HUES6 (cell line): ENCODE measurements at regions not wholly inside any gene's neighbourhood (a gene's known extent, or its start where the extent isn't known, plus 50 kb on each side); places are given as distances from the start of the nearest gene placed in this dataset.

Source experiments
- H3K27ac ChIP-seq: 2 replicates; pipeline ENCODE4 v1.7.0; 2013; ENCODE audit warnings: low read depth, mild to moderate bottlenecking, low read length, inconsistent platforms
- H3K27me3 ChIP-seq: 2 replicates; pipeline ENCODE4 v1.6.1; 2013; ENCODE audit warnings: low read length; ENCODE audit not compliant: control insufficient read depth, insufficient read depth
- H3K36me3 ChIP-seq: 2 replicates; pipeline ENCODE4 v1.6.1; 2013; ENCODE audit warnings: low read length; ENCODE audit not compliant: control insufficient read depth, insufficient read depth
- H3K4me1 ChIP-seq: 2 replicates; pipeline ENCODE4 v1.6.1; 2013; ENCODE audit warnings: low read length; ENCODE audit not compliant: control insufficient read depth, insufficient read depth
- H3K4me3 ChIP-seq: 2 replicates; pipeline ENCODE4 v1.5.1; 2013; ENCODE audit warnings: low read depth, low read length
- H3K9ac ChIP-seq: one replicate; pipeline ENCODE4 v1.6.1; 2013; ENCODE audit warnings: mild to moderate bottlenecking, low read length
- H3K9me3 ChIP-seq: 2 replicates; pipeline ENCODE4 v1.6.1; 2013; ENCODE audit warnings: low read depth, low read length; ENCODE audit not compliant: control insufficient read depth, insufficient read depth

DNA sequence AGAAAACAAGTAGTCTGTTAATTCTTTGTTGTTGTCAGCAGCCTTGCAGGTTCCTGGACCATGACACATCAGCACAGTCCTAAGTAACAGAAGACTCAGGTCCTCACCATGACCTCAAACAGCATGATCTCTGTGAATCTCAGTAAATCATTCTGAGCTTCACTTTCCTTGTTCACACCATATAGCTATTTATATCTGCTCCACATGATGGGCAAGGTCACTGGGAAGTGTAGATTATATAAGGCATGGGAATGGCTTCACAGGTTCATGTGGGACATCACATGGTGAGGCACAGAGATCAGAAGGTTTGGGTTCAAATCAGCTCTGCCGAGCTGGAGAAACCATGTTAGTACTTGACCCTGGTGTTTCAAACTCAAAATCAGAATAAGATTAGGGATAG lies 245.4 kb upstream of the SPTLC3 start:
- Histone ChIP-seq H3K27ac (no peak overlapping the region), H3K27me3 (no peaks in the 10 kb centered on the region), H3K4me1 (peaks cover 34% of the 10 kb centered on the region), H3K4me3 (no peak overlapping the region), H3K9ac (no peak overlapping the region), H3K36me3 (peaks cover 42% of the 10 kb centered on the region), H3K9me3 (no peaks in the 10 kb centered on the region)

- Histone ChIP-seq H3K9me3 (no peaks in the 10 kb centered on the region), H3K4me3 (no peak overlapping the region), H3K27ac (no peak overlapping the region), H3K27me3 (no peaks in the 10 kb centered on the region), H3K4me1 (peaks cover 34% of the 10 kb centered on the region), H3K9ac (no peak overlapping the region), H3K36me3 (peaks cover 42% of the 10 kb centered on the region)
These were observed 244.7 kb upstream of the SPTLC3 start for GRCh38 chr20:12764053-12764452.

GRCh38 chr20:12764851-12765250 lies 243.9 kb upstream of the SPTLC3 start:
- no peak overlapping the region for H3K4me3 ChIP-seq
- H3K27ac ChIP-seq, result no peak overlapping the region
- H3K36me3 ChIP-seq, result peaks cover 40% of the 10 kb centered on the region
- H3K4me1 ChIP-seq, result peaks cover 30% of the 10 kb centered on the region
- no peak overlapping the region for H3K9ac ChIP-seq
- H3K9me3 ChIP-seq, result no peaks in the 10 kb centered on the region
- no peaks in the 10 kb centered on the region for H3K27me3 ChIP-seq

DNA sequence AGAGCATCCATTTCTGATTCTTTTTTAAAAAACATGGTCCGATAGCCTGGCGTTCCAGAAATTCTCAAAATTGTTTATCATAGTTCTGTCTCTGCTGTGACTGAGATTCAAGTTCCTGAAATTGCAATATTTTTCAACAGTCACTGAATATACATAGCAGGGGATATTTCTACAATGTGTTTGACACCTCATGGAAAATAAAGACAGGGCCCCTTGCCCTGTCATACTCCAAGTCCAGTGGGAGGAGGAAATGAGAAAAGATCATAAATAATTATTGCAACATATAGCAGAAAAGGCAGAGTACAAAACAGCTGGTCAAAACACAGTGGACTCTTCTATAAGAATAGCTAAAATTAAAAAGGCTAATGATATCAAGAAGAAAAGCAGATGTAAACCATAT lies 234.8 kb upstream of the SPTLC3 start:
- Histone ChIP-seq H3K4me1 (peaks cover 5% of the 10 kb centered on the region; the same call in 1 of the 2 replicates), H3K27ac (no peak overlapping the region), H3K9me3 (no peaks in the 10 kb centered on the region), H3K27me3 (no peaks in the 10 kb centered on the region), H3K9ac (no peak overlapping the region), H3K4me3 (no peak overlapping the region), H3K36me3 (no peaks in the 10 kb centered on the region)

DNA sequence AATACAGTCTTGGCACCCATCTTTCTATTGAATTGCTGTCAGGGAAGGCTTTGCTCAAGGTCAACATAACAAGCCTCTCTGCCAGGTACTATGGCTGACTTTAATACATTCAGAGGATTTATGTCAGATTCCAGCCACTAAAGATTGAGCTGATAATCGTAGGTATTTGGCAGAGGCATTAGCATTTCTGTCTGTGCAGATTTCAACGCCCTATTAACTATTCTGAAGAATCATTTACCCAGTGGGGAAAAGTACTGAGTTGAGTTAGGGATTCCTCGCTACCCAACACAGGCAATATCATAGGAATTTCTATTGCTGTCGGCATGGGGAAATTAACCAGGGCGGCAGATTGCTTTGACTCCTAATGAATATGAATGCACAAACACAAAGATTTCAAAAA lies 233.7 kb upstream of the SPTLC3 start:
- Histone ChIP-seq H3K9me3 (no peaks in the 10 kb centered on the region), H3K36me3 (no peaks in the 10 kb centered on the region), H3K27me3 (no peaks in the 10 kb centered on the region), H3K27ac (no peak overlapping the region), H3K4me3 (no peak overlapping the region), H3K4me1 (peaks cover 5% of the 10 kb centered on the region; the same call in 1 of the 2 replicates), H3K9ac (no peak overlapping the region)

DNA sequence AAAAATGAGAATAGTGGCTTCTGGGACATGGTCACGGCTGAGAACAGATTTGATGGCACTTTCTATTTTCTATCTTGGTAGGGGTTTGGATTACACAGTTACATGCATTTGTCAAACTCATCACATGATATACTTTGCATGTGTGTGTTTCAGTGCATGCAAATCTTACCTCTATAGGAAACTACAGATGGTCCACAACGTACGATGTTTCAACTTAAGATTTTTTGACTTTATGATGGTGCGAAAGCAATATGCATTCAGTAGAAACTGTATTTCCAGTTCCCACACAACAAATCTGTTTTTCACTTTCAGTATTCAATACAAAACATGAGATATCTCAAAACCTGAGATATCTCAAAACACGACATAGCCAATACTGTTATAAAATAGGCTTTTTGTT lies 231.8 kb upstream of the SPTLC3 start:
- Histone ChIP-seq H3K4me3 (no peak overlapping the region), H3K9ac (no peak overlapping the region), H3K27ac (no peak overlapping the region), H3K4me1 (peaks cover 5% of the 10 kb centered on the region; the same call in 1 of the 2 replicates), H3K36me3 (no peaks in the 10 kb centered on the region), H3K27me3 (no peaks in the 10 kb centered on the region), H3K9me3 (no peaks in the 10 kb centered on the region)

DNA sequence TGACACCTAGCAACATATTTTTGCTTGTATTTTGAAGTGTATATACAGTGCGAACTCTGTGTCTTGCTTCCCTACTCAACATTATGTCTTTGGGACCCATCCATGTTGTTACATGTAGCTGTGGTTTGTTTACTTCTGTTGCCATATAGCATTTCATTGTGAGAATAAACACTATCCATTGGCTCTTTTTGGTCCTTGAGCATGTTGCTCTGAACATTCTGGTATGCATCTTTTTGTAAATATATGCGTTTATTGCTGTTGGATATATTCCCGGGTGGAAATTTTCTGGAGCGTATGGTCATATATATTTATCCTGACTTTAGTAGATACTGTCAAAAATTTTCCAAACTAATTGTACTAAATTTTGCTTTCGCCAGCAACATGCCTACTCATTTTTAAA lies 222.5 kb upstream of the SPTLC3 start:
- Histone ChIP-seq H3K27ac (no peak overlapping the region), H3K9ac (no peak overlapping the region), H3K9me3 (no peaks in the 10 kb centered on the region), H3K4me3 (no peak overlapping the region), H3K36me3 (no peaks in the 10 kb centered on the region), H3K4me1 (peaks cover 7% of the 10 kb centered on the region; the same call in 1 of the 2 replicates), H3K27me3 (no peaks in the 10 kb centered on the region)

DNA sequence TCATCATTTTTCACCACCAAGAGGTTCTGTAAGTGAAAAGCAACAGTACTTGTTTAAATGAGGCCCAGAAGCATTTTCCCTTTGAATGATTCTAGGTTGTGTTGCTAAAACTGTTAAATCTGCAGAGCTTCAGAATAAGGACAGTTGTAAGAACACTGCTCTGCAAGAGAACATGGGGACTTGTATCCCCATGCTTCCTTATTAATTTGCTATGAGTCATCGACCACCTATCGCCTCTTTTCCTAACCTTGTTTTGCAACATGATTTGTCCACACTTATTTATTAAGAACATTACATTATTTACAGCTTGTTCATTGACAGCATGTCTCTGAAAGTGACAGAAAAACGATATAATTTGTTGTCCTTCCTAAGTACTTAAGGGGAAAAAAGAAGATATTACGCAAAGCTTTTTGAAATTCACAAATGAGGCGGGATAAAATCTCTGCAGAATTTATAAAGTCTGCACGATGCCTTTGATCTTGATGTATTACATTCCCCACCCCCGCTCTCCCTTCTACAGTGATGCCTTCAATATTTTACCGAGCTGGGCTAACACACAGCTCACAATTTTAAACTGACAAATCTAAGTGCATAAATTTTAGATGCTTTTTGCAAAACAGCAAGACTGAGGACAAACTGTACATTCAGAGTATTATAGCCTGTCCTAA lies 220.0 kb upstream of the SPTLC3 start:
- Histone ChIP-seq H3K27ac (no peak overlapping the region), H3K9ac (no peak overlapping the region), H3K9me3 (no peaks in the 10 kb centered on the region), H3K4me1 (peaks cover 7% of the 10 kb centered on the region; the same call in 1 of the 2 replicates), H3K4me3 (no peak overlapping the region), H3K36me3 (no peaks in the 10 kb centered on the region), H3K27me3 (no peaks in the 10 kb centered on the region)

DNA sequence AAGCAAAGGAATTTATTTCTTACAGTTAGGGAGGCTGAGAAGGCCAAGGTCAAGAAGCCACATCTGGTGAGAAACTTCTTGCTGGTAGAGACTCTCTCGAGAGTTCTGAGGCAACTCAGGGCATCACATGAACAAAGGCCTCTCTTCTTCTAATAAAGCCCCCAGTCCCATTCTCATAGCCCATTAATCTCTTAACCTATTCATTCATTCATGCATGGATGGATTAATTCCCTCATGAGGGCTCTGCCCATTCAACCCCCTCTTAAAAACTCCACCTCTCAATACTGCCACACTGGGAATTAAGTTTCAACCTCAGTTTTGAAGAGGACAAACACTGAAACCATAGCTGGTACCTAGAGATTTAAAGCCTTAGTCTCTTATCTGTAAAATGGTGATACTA lies 217.9 kb upstream of the SPTLC3 start:
- Histone ChIP-seq H3K4me3 (no peak overlapping the region), H3K27me3 (no peaks in the 10 kb centered on the region), H3K4me1 (peaks cover 7% of the 10 kb centered on the region; the same call in 1 of the 2 replicates), H3K9me3 (no peaks in the 10 kb centered on the region), H3K27ac (no peak overlapping the region), H3K9ac (no peak overlapping the region), H3K36me3 (no peaks in the 10 kb centered on the region)

GRCh38 chr20:12798286-12798685 lies 210.5 kb upstream of the SPTLC3 start:
- no peak overlapping the region for H3K4me3 ChIP-seq
- H3K27me3 ChIP-seq, result no peaks in the 10 kb centered on the region
- H3K9ac ChIP-seq, result no peak overlapping the region
- no peaks in the 10 kb centered on the region for H3K9me3 ChIP-seq
- no peak overlapping the region for H3K27ac ChIP-seq
- H3K4me1 ChIP-seq, result peaks cover 6% of the 10 kb centered on the region; the same call in 1 of the 2 replicates
- H3K36me3 ChIP-seq, result no peaks in the 10 kb centered on the region

- Histone ChIP-seq H3K27me3 (no peaks in the 10 kb centered on the region), H3K4me3 (no peak overlapping the region), H3K4me1 (no peaks in the 10 kb centered on the region), H3K9me3 (peaks cover 4% of the 10 kb centered on the region; the same call in 1 of the 2 replicates), H3K36me3 (no peaks in the 10 kb centered on the region), H3K27ac (no peak overlapping the region), H3K9ac (no peak overlapping the region)
These were observed 200.7 kb upstream of the SPTLC3 start for GRCh38 chr20:12808006-12808567.
